Prostate gland (tissue), 2 donors: ENCODE measurements at regions not wholly inside any gene's neighbourhood (a gene's known extent, or its start where the extent isn't known, plus 50 kb on each side); places are given as distances from the start of the nearest gene placed in this dataset.

Experiments used
- CTCF ChIP-seq, 4 experiments: fragments of 200-600 bp in 2 of 4; fragments of 450-650 bp in 2 of 4; sonication (generic) in 2 of 4; IDR thresholded peaks; 1 replicate in 3 of 4; 2 replicates in 1 of 4; pipeline ENCODE4 v1.5.1; 2016 to 2019; ENCODE audit warnings: antibody characterized with exemption in 4 of 4, mild to moderate bottlenecking in 2 of 4, moderate library complexity in 2 of 4
- POLR2AphosphoS5 ChIP-seq: sonication (generic); formaldehyde crosslinking; IDR thresholded peaks from one replicate; pipeline ENCODE4 v1.6.1; 2017; ENCODE audit warnings: antibody characterized with exemption

GRCh38 chr2:177078416-177078815 is 134.2 kb upstream of the HNRNPA3 start:
- TF ChIP-seq CTCF (IDR thresholded peaks at IDR 0.05) (no peak), POLR2AphosphoS5 (no peak)
